IPS-18a (cell line): ENCODE measurements at regions not wholly inside any gene's neighbourhood (a gene's known extent, or its start where the extent isn't known, plus 50 kb on each side); places are given as distances from the start of the nearest gene placed in this dataset.

Source experiments
- H3K27ac ChIP-seq: one replicate; pipeline ENCODE4 v1.5.1; 2013; ENCODE audit warnings: low read length
- H3K27me3 ChIP-seq: one replicate; pipeline ENCODE4 v1.6.1; 2013; ENCODE audit warnings: mild to moderate bottlenecking, low read length; ENCODE audit not compliant: control insufficient read depth, insufficient read depth
- H3K36me3 ChIP-seq: one replicate; pipeline ENCODE4 v1.6.1; 2013; ENCODE audit warnings: low read depth, low read length; ENCODE audit not compliant: control insufficient read depth
- H3K4me1 ChIP-seq: one replicate; pipeline ENCODE4 v1.6.1; 2013; ENCODE audit warnings: low read depth, low read length; ENCODE audit not compliant: control insufficient read depth
- H3K4me3 ChIP-seq: one replicate; pipeline ENCODE4 v1.5.1; 2013; ENCODE audit warnings: low read length
- H3K9ac ChIP-seq: one replicate; pipeline ENCODE4 v1.6.1; 2013; ENCODE audit warnings: mild to moderate bottlenecking, low read length, moderate library complexity
- H3K9me3 ChIP-seq: one replicate; pipeline ENCODE4 v1.6.1; 2013; ENCODE audit warnings: low read depth, low read length; ENCODE audit not compliant: control insufficient read depth

GRCh38 chr12:107320929-107321631, 227.7 kb upstream of the CRY1 start:
- Histone ChIP-seq H3K9me3 (no peaks in the 10 kb centered on the region), H3K27me3 (peaks cover 64% of the 10 kb centered on the region), H3K4me3 (peak overlapping the region; percentile 82), H3K36me3 (no peaks in the 10 kb centered on the region), H3K27ac (no peak overlapping the region), H3K4me1 (peaks cover 2% of the 10 kb centered on the region), H3K9ac (no peak overlapping the region)

- H3K36me3 ChIP-seq: no peaks in the 10 kb centered on the region
- H3K4me1 ChIP-seq: peaks cover 2% of the 10 kb centered on the region
- no peak overlapping the region for H3K4me3 ChIP-seq
- H3K9me3 ChIP-seq: no peaks in the 10 kb centered on the region
- no peak overlapping the region for H3K9ac ChIP-seq
- H3K27me3 ChIP-seq: peaks cover 60% of the 10 kb centered on the region
- no peak overlapping the region for H3K27ac ChIP-seq
These were observed 228.7 kb upstream of the CRY1 start for GRCh38 chr12:107322063-107322462.

GRCh38 chr12:107325075-107325608, 231.8 kb upstream of the CRY1 start:
- no peak overlapping the region for H3K9ac ChIP-seq
- peaks cover 2% of the 10 kb centered on the region for H3K4me1 ChIP-seq

GRCh38 chr12:107326237-107326636, 232.9 kb upstream of the CRY1 start:
- H3K27ac ChIP-seq: no peak overlapping the region
- H3K4me1 ChIP-seq: peaks cover 2% of the 10 kb centered on the region
- no peaks in the 10 kb centered on the region for H3K36me3 ChIP-seq
- H3K4me3 ChIP-seq: no peak overlapping the region
- no peaks in the 10 kb centered on the region for H3K9me3 ChIP-seq
- H3K27me3 ChIP-seq: peaks cover 27% of the 10 kb centered on the region
- H3K9ac ChIP-seq: no peak overlapping the region

More at GRCh38 chr12:107325075-107325608, 231.8 kb upstream of the CRY1 start:
- H3K36me3 ChIP-seq: no peaks in the 10 kb centered on the region
- no peak overlapping the region for H3K4me3 ChIP-seq
- peaks cover 38% of the 10 kb centered on the region for H3K27me3 ChIP-seq
- H3K9me3 ChIP-seq: no peaks in the 10 kb centered on the region
- H3K27ac ChIP-seq: no peak overlapping the region

- Histone ChIP-seq H3K36me3 (no peaks in the 10 kb centered on the region), H3K4me1 (no peaks in the 10 kb centered on the region), H3K9ac (no peak overlapping the region), H3K27ac (no peak overlapping the region), H3K9me3 (no peaks in the 10 kb centered on the region), H3K4me3 (no peak overlapping the region), H3K27me3 (peaks cover 12% of the 10 kb centered on the region)
These were observed 234.4 kb upstream of the CRY1 start for GRCh38 chr12:107327651-107328182.

GRCh38 chr12:107328442-107329133, 235.2 kb upstream of the CRY1 start:
- no peak overlapping the region for H3K4me3 ChIP-seq
- H3K4me1 ChIP-seq: no peaks in the 10 kb centered on the region
- H3K36me3 ChIP-seq: no peaks in the 10 kb centered on the region
- H3K9ac ChIP-seq: no peak overlapping the region
- no peaks in the 10 kb centered on the region for H3K9me3 ChIP-seq
- H3K27me3 ChIP-seq: peaks cover 3% of the 10 kb centered on the region
- H3K27ac ChIP-seq: no peak overlapping the region

GRCh38 chr12:107329569-107330324, 236.4 kb upstream of the CRY1 start:
- Histone ChIP-seq H3K4me1 (no peaks in the 10 kb centered on the region), H3K9me3 (no peaks in the 10 kb centered on the region), H3K27me3 (no peaks in the 10 kb centered on the region), H3K27ac (no peak overlapping the region), H3K36me3 (no peaks in the 10 kb centered on the region), H3K9ac (no peak overlapping the region), H3K4me3 (no peak overlapping the region)

- Histone ChIP-seq H3K4me3 (no peak overlapping the region), H3K9me3 (no peaks in the 10 kb centered on the region), H3K36me3 (no peaks in the 10 kb centered on the region), H3K4me1 (no peaks in the 10 kb centered on the region), H3K27me3 (no peaks in the 10 kb centered on the region), H3K27ac (no peak overlapping the region), H3K9ac (no peak overlapping the region)
These were observed 237.6 kb upstream of the CRY1 start for GRCh38 chr12:107330831-107331431.

- Histone ChIP-seq H3K4me1 (no peaks in the 10 kb centered on the region), H3K9ac (no peak overlapping the region), H3K27ac (no peak overlapping the region), H3K27me3 (no peaks in the 10 kb centered on the region), H3K9me3 (no peaks in the 10 kb centered on the region), H3K4me3 (no peak overlapping the region), H3K36me3 (no peaks in the 10 kb centered on the region)
These were observed 238.1 kb upstream of the CRY1 start for GRCh38 chr12:107331471-107331870.

- no peak overlapping the region for H3K4me3 ChIP-seq
- H3K27me3 ChIP-seq: no peaks in the 10 kb centered on the region
- H3K9ac ChIP-seq: no peak overlapping the region
- no peaks in the 10 kb centered on the region for H3K9me3 ChIP-seq
- H3K27ac ChIP-seq: no peak overlapping the region
- no peaks in the 10 kb centered on the region for H3K36me3 ChIP-seq
- no peaks in the 10 kb centered on the region for H3K4me1 ChIP-seq
These were observed 238.6 kb upstream of the CRY1 start for GRCh38 chr12:107331912-107332311.

- H3K4me1 ChIP-seq: no peaks in the 10 kb centered on the region
- H3K9me3 ChIP-seq: no peaks in the 10 kb centered on the region
- no peak overlapping the region for H3K9ac ChIP-seq
- no peak overlapping the region for H3K4me3 ChIP-seq
- H3K27ac ChIP-seq: no peak overlapping the region
- no peaks in the 10 kb centered on the region for H3K27me3 ChIP-seq
- no peaks in the 10 kb centered on the region for H3K36me3 ChIP-seq
These were observed 239.4 kb upstream of the CRY1 start for GRCh38 chr12:107332743-107333142.
